HG02840 (cell line): ENCODE measurements at regions not wholly inside any gene's neighbourhood (a gene's known extent, or its start where the extent isn't known, plus 50 kb on each side); places are given as distances from the start of the nearest gene placed in this dataset.

Source experiments
- ATAC-seq: cut with Tn5 transposase; IDR thresholded peaks from one replicate; pipeline ENCODE4 v1.9.1; 2021; ENCODE audit warnings: mild to moderate bottlenecking, moderate library complexity, moderate number of reproducible peaks; ENCODE audit not compliant: unreplicated experiment, low FRiP score

DNA sequence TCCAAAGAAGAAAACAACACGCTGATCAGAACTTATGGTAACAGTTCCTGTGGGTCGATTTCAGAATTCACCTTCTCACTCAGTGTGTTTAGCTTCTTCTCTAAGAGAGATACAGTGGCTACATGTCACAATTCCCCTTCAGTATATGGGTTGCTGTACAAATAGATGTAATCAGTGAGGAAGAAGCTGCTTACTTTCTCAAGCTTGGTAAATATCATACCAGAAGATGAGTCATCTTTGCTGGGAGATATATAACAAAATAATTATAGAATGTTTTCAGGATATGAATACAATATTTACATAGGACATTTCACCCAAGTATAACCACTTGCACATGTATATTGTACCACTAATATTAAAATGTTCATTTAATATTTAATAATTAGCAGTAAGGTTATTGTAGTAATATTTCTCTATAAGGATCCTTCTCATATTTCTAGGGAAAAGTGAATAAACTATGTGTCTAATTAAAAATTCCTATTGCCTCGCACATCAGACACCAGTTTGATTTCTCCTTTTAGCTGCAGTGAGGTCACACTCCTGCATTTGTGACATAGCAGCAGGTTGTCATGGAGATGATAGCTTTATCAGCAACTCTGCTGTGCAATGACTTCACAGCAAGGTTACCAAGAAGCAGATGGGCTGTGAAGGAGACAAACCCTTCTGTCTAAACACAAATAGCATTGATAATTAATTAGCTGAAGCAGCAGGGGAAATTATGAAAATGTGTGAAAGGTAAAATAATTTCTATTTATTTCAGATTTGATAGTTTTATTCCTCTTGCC is 211.4 kb downstream of the TUSC7 start:
- no peak for ATAC-seq

DNA sequence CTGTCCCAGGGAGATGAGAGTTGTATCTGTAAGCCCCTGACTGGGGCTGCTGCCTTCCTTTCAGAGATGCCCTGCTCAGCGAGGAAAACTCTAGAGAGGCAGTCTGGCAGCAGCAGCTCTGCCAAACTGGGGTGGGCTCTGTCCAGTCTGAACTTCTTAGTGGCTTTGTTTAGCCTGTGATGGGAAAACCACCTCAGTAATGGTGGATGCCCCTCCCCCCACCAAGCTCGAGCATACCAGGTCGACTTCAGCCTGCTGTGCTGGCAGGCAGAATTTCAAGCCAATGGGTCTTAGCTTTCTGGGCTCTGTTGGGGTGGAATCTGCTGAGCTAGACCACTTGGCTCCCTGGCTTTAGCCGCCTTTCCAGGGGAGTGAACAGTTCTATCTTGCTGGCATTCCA is 218.3 kb downstream of the TUSC7 start:
- ATAC-seq: no peak

DNA sequence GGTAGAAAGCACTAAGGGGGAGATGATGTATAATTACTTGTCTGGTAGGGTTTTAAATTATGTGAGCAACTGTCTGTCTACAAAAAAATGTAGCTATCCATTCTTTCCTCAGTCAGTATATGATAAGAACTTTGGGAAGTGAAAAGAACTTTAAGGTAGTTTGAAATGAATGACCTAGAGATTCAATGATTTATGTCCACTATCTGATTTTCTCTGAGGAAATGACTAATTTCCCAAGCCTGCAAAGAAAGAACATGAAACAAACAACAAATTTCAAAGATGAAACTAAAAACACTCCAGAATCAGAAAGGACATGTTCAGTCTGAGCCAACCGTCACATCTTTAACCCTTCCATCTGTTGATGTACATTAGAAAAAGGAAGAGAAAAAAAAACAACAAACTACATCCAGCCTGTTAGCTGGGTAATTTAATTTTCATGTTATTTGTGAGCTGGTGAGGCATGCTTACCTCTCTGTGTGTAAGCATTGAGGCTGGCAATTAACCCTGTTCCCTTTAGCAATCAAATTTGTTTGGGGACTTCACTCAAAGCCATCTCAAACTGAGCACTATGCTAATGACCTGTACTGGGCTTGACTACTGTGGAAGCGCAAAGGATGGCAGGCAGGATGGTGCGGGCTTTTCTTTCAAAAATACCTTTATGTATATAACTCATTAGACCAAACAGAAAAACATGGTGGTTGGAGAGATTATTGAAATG is 220.1 kb downstream of the TUSC7 start:
- ATAC-seq: no peak

DNA sequence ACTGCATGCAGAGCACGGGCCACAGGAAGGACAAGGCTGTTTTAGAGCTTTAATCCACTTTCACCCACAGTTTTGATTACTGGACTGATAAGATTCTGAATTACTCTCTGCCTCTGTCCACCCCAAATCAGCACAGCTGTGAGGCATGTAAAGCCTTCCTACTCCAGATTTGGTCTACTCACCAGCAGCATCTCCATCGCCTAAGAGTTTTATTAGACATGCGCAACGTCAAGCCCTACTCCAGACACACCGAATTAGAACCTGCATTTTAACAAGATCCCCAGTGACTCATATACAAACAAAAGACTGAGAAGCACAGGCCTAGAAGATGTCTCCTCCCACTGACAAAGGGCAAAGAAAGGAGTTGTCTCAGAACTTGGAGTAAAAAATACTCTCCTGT is 221.2 kb downstream of the TUSC7 start:
- ATAC-seq: no peak

DNA sequence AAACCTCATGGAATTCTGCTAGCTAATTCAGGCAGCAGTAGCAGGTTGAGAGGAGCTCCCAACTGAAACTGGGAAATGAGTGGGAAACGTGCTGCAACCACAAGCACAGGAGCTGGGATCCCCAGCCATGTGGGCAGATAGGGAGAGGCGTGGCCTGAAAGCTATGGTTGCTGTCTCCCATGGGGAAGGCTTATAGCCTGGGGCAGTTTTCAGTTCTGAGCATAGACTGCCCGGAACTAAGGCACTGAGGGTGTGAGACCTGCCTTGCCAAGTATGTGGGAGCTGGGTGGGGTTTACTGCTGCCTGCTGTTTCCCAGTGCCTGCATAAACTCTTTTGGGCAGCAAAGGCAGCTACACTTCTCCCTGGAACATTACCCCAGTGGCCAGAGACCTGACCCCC is 229.5 kb downstream of the TUSC7 start:
- ATAC-seq: no peak

DNA sequence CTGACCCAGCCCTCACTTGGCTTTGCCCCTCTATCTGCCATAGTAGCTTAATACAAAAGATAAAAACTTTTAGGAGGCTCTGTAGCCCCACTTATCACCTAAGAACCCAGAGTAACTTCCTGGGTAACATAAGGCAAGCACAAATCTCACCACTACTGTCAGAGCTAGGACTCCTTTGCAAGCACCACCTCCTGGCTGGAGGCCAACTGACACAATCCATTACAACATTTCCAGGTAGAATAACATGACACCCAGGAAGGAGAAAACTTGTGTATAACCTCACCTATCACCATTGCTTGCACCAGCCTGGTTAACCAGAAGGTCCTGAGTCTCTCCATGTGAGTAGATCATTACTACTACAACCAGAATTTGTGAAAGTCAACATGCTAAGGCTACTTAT is 230.0 kb downstream of the TUSC7 start:
- no peak for ATAC-seq

DNA sequence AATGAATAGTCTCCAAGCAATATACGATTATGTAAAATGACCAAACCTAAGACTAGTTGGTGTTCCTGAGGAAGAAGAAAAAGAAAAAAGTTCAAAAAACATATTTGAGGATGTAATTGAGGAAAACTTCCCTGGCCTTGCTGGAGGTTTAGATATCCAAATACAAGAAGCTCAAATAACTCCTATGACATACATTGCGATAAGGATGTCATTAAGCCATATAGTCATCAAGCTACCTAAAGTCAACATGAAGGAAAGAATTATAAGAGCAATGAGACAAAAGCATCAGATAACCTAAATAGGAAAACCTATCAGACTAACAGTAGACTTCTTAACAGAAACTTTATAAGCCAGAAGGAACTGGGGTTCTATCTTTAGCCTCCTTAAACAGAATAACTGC is 231.1 kb downstream of the TUSC7 start:
- no peak for ATAC-seq

DNA sequence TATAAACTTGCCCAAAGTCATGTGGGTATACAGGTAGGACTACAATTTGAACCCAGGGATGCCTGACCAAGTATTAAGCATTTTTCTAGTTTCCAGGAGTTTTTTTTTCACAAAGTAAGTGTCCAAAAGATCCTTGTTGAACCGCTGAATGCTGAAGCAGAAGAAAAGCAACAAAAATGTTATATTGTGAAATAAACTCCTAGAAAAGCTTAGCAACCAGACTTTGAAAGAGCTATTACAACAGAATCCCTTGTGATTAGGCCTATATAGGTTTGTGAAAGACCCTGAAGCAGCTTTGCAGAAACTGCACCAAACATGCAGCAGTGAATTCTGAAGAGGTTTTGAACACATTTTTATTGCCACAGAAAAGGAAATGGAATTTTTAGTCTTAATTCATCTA is 236.8 kb downstream of the TUSC7 start:
- no peak for ATAC-seq

DNA sequence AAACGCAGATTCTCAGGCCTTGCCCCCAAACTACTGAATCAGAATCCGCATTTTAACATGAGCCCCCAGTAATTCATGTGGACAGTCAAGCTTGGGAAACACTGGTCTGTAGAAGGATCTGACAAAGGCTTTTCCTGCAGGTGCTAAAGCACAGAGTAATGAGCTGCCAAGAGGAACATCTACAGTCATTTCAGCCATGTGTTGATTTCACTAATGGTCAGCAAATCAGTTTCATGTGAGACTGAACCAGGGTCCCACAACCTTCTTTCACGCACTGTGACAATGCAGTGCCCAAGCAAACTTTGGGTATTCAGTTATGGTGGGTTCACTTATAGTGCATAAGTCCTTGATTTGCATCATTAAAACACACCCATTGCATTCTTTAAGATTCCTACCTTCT is 237.6 kb downstream of the TUSC7 start:
- ATAC-seq: no peak

DNA sequence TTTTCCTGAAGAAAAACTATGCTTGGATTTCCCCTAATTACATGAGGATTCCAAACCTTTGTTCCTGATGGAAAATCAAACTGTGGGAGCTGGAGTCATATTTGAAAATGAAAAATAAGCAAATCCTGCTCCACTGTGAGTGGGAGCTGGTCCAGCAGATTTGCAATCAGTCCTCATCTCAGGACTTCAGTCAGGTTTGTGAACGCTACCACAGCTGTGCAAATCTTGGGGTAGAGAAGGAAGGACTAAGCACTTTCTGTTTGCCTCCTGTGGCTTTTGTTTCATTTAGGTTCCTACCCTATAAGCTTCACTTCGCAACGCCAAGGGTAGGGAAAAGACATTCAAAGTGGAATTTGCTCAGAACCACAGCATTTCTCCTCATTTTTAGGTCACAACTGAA is 238.2 kb downstream of the TUSC7 start:
- no peak for ATAC-seq

DNA sequence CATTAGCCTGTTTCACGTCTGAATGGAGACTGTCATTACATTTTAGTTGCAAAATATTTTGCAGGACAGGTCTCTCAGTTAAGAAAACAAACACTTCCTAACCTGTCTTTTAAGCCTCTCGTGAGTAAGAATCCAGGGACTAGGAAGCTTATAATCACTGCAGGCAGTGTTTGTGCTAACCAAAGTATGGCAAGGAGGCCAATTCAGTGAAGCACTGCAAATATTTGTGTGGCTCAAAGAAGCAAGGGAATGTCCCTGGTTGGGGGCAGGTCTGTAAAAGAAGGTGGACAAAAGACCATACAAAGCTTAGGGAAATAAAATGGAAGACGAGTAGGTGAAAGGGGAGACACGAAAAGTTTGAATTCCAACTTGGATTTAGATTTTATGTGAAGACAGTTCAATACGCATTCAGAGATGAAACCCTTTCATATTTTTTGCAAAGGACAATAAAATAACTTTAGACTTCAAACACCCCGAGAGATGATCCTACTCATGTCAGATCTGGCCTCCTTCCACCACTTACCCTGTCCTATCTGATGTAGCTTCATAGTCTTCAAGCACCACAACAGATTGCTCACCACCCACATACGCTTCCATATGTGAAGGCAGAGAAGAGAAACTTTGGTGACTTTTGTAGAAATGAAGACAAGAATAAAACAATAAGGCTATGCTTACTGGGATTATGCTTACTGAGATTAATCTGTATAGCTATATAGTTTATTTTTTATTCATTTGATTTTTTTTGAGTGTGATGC is 240.9 kb downstream of the TUSC7 start:
- ATAC-seq: no peak

DNA sequence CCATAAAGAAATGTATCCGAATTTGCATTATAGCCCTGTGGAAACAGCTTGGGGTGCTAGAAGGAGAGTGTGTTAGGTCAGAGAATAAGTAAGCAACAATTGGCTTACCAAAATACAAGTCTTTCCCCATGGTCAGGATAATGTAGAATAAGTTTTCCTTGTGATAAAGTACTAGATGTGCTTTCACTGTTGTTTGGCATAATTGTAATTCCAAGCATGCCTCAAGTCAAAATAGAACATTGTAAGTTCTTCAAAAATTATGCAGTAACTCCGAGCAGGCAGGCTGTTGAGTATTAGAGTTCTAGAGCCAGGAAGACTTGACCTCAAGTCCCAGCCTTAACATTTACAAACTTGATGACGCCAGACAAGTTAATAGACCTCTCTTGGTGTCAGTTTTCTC is 242.0 kb downstream of the TUSC7 start:
- ATAC-seq: no peak

DNA sequence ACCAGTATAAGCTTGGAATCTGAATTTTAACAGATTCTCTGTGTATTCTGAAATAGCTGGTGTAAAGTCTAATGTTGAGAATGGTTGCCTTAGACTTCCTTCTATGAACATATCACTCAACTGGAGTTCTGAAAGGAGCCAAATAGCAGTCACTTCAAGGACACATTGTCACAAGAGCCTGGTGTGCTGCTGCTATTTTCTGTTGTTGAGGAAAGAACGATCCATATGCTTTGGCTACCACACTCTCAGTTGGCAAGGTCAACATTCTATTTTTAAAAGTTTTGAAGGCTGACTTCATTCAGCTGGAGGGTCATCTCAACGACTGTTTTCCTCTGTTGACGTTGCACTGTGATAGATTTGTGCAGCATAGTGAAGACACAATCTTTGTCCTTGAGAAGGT is 248.7 kb downstream of the TUSC7 start:
- no peak for ATAC-seq

DNA sequence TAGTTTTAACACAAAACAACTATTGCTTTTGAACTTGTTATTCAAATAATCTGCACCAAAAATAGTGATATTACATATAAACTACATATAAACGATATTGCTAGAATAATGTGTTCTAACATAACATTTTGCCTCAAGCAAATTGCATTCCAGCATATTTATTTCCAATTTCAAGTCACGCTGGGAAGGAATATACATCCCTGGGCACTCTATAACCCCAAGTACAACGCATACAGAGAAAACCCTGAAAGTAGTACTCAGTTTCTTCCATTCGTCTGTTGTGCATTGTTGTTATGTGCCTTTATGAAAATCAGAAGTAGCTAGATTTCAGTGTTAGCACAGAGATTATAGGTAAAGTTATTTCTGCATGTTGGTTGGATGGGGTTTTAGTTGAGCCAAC is 251.5 kb downstream of the TUSC7 start:
- ATAC-seq: no peak

DNA sequence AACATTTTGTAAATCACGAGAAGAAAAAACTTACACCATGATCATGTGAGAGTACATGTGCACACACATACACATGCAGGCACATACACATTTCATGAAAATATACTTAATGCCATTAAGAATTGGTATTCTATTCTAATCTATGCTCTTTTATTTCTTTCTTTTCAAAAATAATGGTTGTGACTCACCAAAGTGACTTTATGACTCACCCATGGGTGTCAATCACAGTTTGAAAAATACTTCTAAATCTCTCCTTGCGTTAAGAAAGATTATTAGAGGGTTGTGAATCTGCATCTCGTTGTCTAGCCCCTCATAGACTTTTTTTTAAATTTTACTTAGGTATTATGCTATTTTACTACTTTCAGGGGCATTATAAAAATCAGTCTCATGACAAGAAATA is 254.2 kb downstream of the TUSC7 start:
- no peak for ATAC-seq

DNA sequence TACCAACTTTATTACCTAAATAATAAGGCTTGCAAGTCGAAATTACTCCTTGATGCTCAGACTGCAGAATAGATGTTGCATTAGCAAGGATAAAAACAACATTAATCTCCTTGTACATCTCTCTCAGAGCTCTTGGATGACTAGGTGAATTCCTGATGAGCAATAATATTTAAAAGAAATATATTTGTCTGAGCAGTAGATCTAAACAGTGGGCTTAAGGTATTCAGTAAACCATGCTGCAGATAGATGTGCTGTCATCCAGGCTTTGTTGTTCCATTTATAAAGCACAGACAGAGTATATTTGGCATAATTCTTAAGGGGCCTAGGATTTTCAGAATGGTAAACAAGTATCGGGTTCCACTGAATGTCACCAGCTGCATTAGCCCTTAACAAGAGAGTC is 257.1 kb downstream of the TUSC7 start:
- no peak for ATAC-seq

DNA sequence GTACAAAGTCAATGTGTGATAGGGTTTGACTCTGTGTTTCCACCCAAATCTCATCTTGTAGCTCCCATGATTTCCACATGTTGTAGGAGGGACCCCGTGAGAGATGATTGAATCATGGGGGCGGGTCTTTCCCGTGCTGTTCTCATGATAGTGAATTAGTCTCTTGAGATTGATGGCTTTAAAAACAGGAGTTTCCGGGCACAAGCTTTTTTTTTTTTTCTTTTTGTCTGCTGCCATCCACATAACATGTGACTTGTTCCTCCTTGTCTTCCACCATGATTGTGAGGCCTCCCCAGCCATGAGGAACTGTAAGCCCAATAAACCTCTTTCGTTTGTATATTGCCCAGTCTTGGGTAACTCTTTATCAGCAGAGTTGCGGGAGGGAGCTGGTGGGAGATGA is 259.6 kb downstream of the TUSC7 start:
- ATAC-seq: no peak

DNA sequence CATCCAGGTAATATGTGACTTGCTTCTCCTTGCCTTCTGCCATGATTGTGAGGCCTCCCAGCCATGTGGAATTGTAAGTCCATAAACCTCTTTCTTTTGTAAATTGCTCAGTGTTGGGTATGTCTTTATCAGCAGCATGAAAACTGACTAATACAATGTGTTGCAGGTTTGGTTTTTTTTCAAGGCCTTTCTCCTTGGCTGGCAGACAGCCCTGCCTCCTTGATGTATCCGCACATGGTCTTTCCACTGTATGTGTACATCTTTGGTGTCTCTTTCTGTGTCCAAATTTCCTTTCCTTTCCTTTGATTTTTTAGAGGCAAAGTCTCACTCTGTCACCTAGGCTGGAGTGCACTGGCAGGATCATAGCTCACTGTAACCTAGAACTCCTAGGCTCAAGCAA is 260.1 kb downstream of the TUSC7 start:
- no peak for ATAC-seq

DNA sequence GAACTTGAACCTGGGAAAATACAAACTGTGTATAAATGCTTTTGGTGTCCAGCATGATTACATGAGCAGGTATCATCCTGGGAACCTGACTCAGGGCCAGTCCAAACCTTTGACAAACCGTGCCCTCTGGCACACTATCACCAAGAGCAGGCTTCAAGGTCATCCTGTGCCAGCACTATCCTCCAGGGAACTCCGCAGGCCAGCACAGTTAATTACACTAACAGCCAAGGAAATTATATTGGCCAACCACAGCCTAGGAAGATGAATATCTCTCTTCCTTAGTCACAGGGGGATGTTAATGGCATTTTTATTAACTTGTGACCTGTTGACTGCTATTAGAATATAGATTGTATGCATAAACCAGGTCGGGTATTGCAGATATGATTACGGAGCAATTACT is 262.0 kb downstream of the TUSC7 start:
- no peak for ATAC-seq

DNA sequence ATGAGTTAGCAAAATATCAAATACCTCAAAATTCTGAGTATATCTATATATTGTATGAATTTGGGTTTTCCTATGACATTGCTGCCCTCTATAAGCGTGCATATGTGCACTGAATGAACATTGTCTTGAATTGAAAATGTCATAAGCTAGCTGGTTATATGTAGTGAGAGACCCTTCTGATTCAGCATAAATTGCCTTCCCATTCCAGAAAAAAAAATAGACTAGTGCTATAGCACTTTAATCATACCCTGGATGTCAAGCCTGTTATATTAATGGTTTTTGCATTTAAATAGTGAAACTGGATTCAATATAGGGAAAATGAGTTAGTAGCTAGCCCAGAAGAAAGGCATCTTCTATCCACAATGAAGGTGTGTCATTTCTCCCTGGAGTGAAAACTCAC is 265.1 kb downstream of the TUSC7 start:
- ATAC-seq: no peak

DNA sequence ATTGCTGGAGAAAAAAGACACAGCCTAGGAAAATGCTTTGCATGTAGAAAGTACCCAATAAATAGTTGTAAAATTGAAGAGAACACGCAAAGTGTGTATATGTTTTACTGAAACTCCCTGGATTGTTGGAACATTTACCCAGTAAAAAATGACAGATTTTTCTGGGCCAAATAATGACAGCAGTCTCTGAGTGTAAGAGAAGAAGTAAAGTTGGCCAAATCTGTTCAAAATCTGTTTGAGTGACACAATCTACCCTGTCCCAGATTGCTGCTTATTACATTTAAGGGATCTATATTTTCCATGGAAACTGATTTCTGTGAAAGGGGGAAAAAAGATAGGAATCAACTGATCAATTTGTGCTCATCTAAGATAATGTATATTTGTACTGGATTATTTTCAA is 267.9 kb downstream of the TUSC7 start:
- no peak for ATAC-seq

DNA sequence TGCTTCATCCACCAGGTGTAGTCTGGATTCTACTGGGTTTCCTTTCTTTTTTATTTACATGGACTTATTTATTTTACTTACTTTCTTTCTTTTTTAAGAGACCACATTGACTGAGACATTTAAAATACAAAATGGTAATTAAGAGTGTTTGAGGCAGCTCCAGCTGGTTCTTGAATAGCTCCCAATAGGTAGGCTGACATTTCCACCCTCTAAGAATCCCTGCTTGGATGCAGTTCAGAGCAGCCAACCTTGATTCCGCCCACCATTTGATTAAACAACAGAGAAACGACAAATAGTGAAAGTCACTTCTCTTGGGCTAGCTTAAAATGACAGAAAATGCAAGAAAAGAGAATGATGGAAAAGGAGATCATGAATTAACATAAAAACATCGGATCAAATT is 270.5 kb downstream of the TUSC7 start:
- no peak for ATAC-seq
